IMR-90 (cell line): ENCODE measurements at regions not wholly inside any gene's neighbourhood (a gene's known extent, or its start where the extent isn't known, plus 50 kb on each side); places are given as distances from the start of the nearest gene placed in this dataset.

Experiments used
- ATAC-seq: fragments of 200-7000 bp; cut with Tn5 transposase; 2 replicates; pipeline ENCODE4 v1.9.1; 2020; ENCODE audit warnings: low read depth, mild to moderate bottlenecking, moderate library complexity
- BruUV-seq: library from RNA; stranded (reverse); fragments of 400-500 nt; replicated peaks from 2 replicates; lab custom pipeline; 2021; lab: Mats Ljungman, UMichigan
- CTCF ChIA-PET: fragments of 300-600 bp; formaldehyde crosslinking; extraction: SDS; loops from one replicate; lab custom pipeline; 2021; ENCODE audit warnings: antibody characterized with exemption; lab: Yijun Ruan, JAX
- POLR2A ChIA-PET: fragments of 300-600 bp; sonication (Branson Sonifier 250); formaldehyde crosslinking; loops from one replicate; lab custom pipeline; 2022; ENCODE audit warnings: antibody characterized with exemption; ENCODE audit not compliant: unreplicated experiment; lab: Charles Lee
- DNase-seq: peaks from one replicate; pipeline ENCODE4 v3.0.0; 2013
- H2AFZ ChIP-seq: replicated peaks from 2 replicates; pipeline ENCODE3; 2013; ENCODE audit warnings: low read length, mild to moderate bottlenecking; ENCODE audit not compliant: poor library complexity
- H2AK5ac ChIP-seq: 2 replicates; pipeline ENCODE4 v1.6.1; 2013; ENCODE audit warnings: low read depth, low read length, inconsistent platforms
- H2AK9ac ChIP-seq: replicated peaks from 2 replicates; pipeline ENCODE3; 2013; ENCODE audit warnings: mild to moderate bottlenecking, low read depth, low read length, moderate library complexity; ENCODE audit not compliant: poor library complexity
- H2BK120ac ChIP-seq: 2 replicates; pipeline ENCODE4 v1.6.1; 2013; ENCODE audit warnings: low read depth, low read length, inconsistent platforms
- H2BK15ac ChIP-seq: 3 replicates; pipeline ENCODE4 v1.6.1; 2013; ENCODE audit warnings: low read depth, low read length, inconsistent platforms
- H2BK20ac ChIP-seq: 2 replicates; pipeline ENCODE4 v1.6.1; 2013; ENCODE audit warnings: low read depth, mild to moderate bottlenecking, inconsistent platforms, low read length, moderate library complexity
- H2BK5ac ChIP-seq: 2 replicates; pipeline ENCODE4 v1.6.1; 2013; ENCODE audit warnings: mild to moderate bottlenecking, low read depth, low read length, inconsistent platforms; ENCODE audit not compliant: poor library complexity, severe bottlenecking
- H3K14ac ChIP-seq: replicated peaks from 2 replicates; pipeline ENCODE4 v1.6.1; 2013; ENCODE audit warnings: low read depth, low read length, inconsistent platforms
- H3K18ac ChIP-seq: 2 replicates; pipeline ENCODE4 v1.6.1; 2013; ENCODE audit warnings: low read depth, low read length, control low read depth
- H3K23ac ChIP-seq: 2 replicates; pipeline ENCODE4 v1.6.1; 2013; ENCODE audit warnings: low read depth, low read length, inconsistent platforms
- H3K27ac ChIP-seq: 2 replicates; pipeline ENCODE4 v1.5.1; 2013; ENCODE audit warnings: mild to moderate bottlenecking, control low read depth, low read length; ENCODE audit not compliant: insufficient read depth
- H3K27me3 ChIP-seq: 2 replicates; pipeline ENCODE4 v1.6.1; 2013; ENCODE audit warnings: low read length; ENCODE audit not compliant: control insufficient read depth, insufficient read depth
- H3K36me3 ChIP-seq: 2 replicates; pipeline ENCODE4 v1.6.1; 2013; ENCODE audit warnings: low read length, mixed read lengths; ENCODE audit not compliant: control insufficient read depth, insufficient read depth
- H3K4ac ChIP-seq: 2 replicates; pipeline ENCODE4 v1.6.1; 2013; ENCODE audit warnings: low read depth, low read length, inconsistent platforms
- H3K4me1 ChIP-seq: 2 replicates; pipeline ENCODE4 v1.6.1; 2013; ENCODE audit warnings: low read length, mixed read lengths; ENCODE audit not compliant: control insufficient read depth, insufficient read depth
- H3K4me2 ChIP-seq: 2 replicates; pipeline ENCODE4 v1.6.1; 2013; ENCODE audit warnings: low read depth, mild to moderate bottlenecking, control low read depth, low read length, moderate library complexity
- H3K4me3 ChIP-seq: 2 replicates; pipeline ENCODE4 v1.5.1; 2013; ENCODE audit warnings: low read depth, mild to moderate bottlenecking, control low read depth, low read length, moderate library complexity; ENCODE audit not compliant: insufficient read depth
- H3K56ac ChIP-seq: 2 replicates; pipeline ENCODE4 v1.6.1; 2013; ENCODE audit warnings: low read length, inconsistent platforms; ENCODE audit not compliant: insufficient read depth; ENCODE audit errors: extremely low read depth
- H3K79me1 ChIP-seq, 2 experiments: 2 replicates each; pipeline ENCODE4 v1.6.1; 2013; ENCODE audit warnings: low read length in 2 of 2, inconsistent platforms in 1 of 2, low read depth in 1 of 2
- H3K9ac ChIP-seq: 2 replicates; pipeline ENCODE4 v1.6.1; 2013; ENCODE audit warnings: low read depth, low read length, control low read depth
- H3K9me1 ChIP-seq: 2 replicates; pipeline ENCODE4 v1.6.1; 2013; ENCODE audit warnings: low read length, inconsistent platforms; ENCODE audit not compliant: insufficient read depth
- H3K9me3 ChIP-seq: 2 replicates; pipeline ENCODE4 v1.6.1; 2013; ENCODE audit warnings: low read length; ENCODE audit not compliant: control insufficient read depth, insufficient read depth
- H4K20me1 ChIP-seq: 2 replicates; pipeline ENCODE4 v1.6.1; 2013; ENCODE audit warnings: low read length, inconsistent platforms; ENCODE audit not compliant: insufficient read depth
- H4K5ac ChIP-seq: 2 replicates; pipeline ENCODE4 v1.6.1; 2013; ENCODE audit warnings: mild to moderate bottlenecking, low read depth, low read length, control low read depth
- H4K8ac ChIP-seq, 2 experiments: 2 replicates each; pipeline ENCODE4 v1.6.1; 2013; ENCODE audit warnings: low read depth in 2 of 2, low read length in 2 of 2, control low read depth in 1 of 2, inconsistent platforms in 1 of 2
- H4K91ac ChIP-seq: 2 replicates; pipeline ENCODE4 v1.6.1; 2013; ENCODE audit warnings: low read depth, low read length, inconsistent platforms; ENCODE audit not compliant: insufficient read depth
- BHLHE40 ChIP-seq: fragments of 150-350 bp; IDR thresholded peaks from 2 replicates; pipeline ENCODE4 v1.6.1; 2016; ENCODE audit warnings: mild to moderate bottlenecking, low read depth, low read length
- CEBPB ChIP-seq: IDR thresholded peaks from 2 replicates; pipeline ENCODE4 v1.6.1; 2012; ENCODE audit warnings: low read depth, low read length, improper control_type of control experiment
- CHD1 ChIP-seq: IDR thresholded peaks from 2 replicates; pipeline ENCODE4 v1.6.1; 2012; ENCODE audit warnings: low read depth, low read length, improper control_type of control experiment
- FOS ChIP-seq: fragments of 150-350 bp; IDR thresholded peaks from 2 replicates; pipeline ENCODE4 v1.6.1; 2016; ENCODE audit warnings: low read depth, low read length
- MAFK ChIP-seq: IDR thresholded peaks from 2 replicates; pipeline ENCODE4 v1.6.1; 2012; ENCODE audit warnings: low read depth, low read length, improper control_type of control experiment
- MAZ ChIP-seq: IDR thresholded peaks from 2 replicates; pipeline ENCODE4 v1.6.1; 2012; ENCODE audit warnings: low read depth, mild to moderate bottlenecking, low read length, improper control_type of control experiment, moderate library complexity, borderline replicate concordance
- MXI1 ChIP-seq: IDR thresholded peaks from 2 replicates; pipeline ENCODE4 v1.6.1; 2012; ENCODE audit warnings: low read depth, mild to moderate bottlenecking, low read length, moderate library complexity, borderline replicate concordance
- NFE2L2 ChIP-seq: fragments of 150-350 bp; IDR thresholded peaks from 2 replicates; pipeline ENCODE4 v1.6.1; 2016; ENCODE audit warnings: low read depth, mild to moderate bottlenecking, low read length
- POLR2A ChIP-seq: IDR thresholded peaks from 2 replicates; pipeline ENCODE4 v1.6.1; 2012; ENCODE audit warnings: mild to moderate bottlenecking, low read depth, low read length
- RAD21 ChIP-seq: IDR thresholded peaks from 2 replicates; pipeline ENCODE4 v1.6.1; 2012; ENCODE audit warnings: low read length, improper control_type of control experiment
- RCOR1 ChIP-seq: IDR thresholded peaks from 2 replicates; pipeline ENCODE4 v1.6.1; 2012; ENCODE audit warnings: mild to moderate bottlenecking, low read length, improper control_type of control experiment; ENCODE audit not compliant: insufficient replicate concordance
- RFX5 ChIP-seq: IDR thresholded peaks from 2 replicates; pipeline ENCODE4 v1.8.0; 2012; ENCODE audit warnings: low read depth, mild to moderate bottlenecking, low read length, moderate library complexity
- SMC3 ChIP-seq: fragments of 150-350 bp; IDR thresholded peaks from 2 replicates; pipeline ENCODE4 v1.6.1; 2016; ENCODE audit warnings: low read depth, mild to moderate bottlenecking, antibody characterized with exemption, low read length, moderate library complexity
- WGBS, 2 experiments: methylation state at CpG; one replicate each; pipeline versions ENCODE4 v1.1.5 to v1.1.7; 2013; ENCODE audit warnings: missing lambda C conversion rate in 2 of 2; ENCODE audit not compliant: insufficient read length in 1 of 2; ENCODE audit errors: extremely low coverage in 2 of 2; 5-methylcytosine and 5-hydroxymethylcytosine counted together
- dilution Hi-C: fragments of 300-500 bp; cut with HindIII; formaldehyde crosslinking; loops from one replicate; pipeline ENCODE4 v1.14.3; 2018; ENCODE audit warnings: low sequenced_read_pairs; ENCODE audit not compliant: unreplicated experiment
- in situ Hi-C: fragments of 300-500 bp; cut with MboI; formaldehyde crosslinking; loops from 3 replicates; pipeline ENCODE4 v1.14.3; 2019; ENCODE audit warnings: low sequenced_read_pairs, inconsistent platforms, mixed read lengths
- intact Hi-C: fragments of 100-400 bp; cut with micrococcal nuclease; formaldehyde crosslinking; loops from 2 replicates; pipeline ENCODE4 v1.10.0; 2022
- TF ChIP-seq, protein P1 (sequence below): conservative IDR thresholded peaks from 2 replicates; pipeline ENCODE4 v1.5.1; 2012; ENCODE audit warnings: mild to moderate bottlenecking, low read depth, low read length, improper control_type of control experiment
- TF ChIP-seq, protein P2 (sequence below): fragments of 150-350 bp; IDR thresholded peaks from 2 replicates; pipeline ENCODE4 v1.6.1; 2016; ENCODE audit warnings: low read depth, mild to moderate bottlenecking, low read length, moderate library complexity, borderline replicate concordance
- TF ChIP-seq, protein P3 (sequence below): fragments of 150-350 bp; IDR thresholded peaks from 2 replicates; pipeline ENCODE4 v1.6.1; 2017; ENCODE audit warnings: mild to moderate bottlenecking, antibody characterized with exemption, low read length, low read depth

DNA sequence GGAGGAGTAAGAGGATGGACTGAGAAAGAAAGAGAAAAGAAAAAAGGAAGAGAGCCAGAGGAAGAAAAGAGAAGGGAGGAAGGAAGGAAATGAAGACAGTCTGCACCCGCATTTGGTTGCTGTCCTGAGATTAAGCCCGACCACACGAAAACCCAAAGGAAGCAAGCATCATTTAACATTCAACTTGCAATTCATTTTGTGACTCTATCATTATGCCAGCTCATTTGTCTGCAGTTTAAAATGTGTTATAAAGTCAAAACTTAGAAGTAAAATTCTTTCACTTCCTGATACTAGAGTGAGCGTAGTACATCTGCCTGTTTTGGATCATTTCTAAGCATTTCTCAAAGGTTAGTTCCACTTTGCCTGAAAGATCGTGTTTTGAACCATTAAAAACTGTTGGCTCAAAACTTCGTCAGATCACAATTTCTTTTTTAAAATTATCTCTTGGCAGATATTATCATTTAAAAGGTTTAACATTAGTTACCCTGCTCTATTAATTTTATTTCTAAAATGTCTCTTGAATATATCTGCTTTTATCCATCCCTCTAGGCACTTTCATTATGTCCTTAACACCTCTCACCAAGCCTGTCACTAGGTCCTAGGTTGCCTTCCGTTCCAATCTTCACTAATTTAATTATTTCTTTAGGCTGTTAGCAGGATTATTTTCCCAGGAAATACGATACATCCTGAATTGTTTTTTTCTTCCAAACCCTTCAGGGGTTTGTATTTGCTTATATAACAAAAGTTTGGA is 240.9 kb downstream of the TLE4 start:
- Histone ChIP-seq H3K36me3 (no peaks in the 10 kb centered on the region), H3K23ac (no peak overlapping the region), H3K79me1 (no peaks in the 10 kb centered on the region), H3K4ac (no peak overlapping the region), H3K56ac (no peak overlapping the region), H2BK120ac (no peak overlapping the region), H3K4me1 (peaks cover 4% of the 10 kb centered on the region; the same call in 1 of the 2 replicates), H4K8ac (no peak overlapping the region), H3K4me2 (no peak overlapping the region; the same call in 1 of the 2 replicates), H2AFZ (no peak overlapping the region), H3K27me3 (peaks cover 6% of the 10 kb centered on the region; the same call in 1 of the 2 replicates), H3K4me3 (no peak overlapping the region), H4K91ac (no peak overlapping the region), H3K9me3 (no peaks in the 10 kb centered on the region), H2BK5ac (no peak overlapping the region), H2AK9ac (no peak overlapping the region), H3K18ac (no peak overlapping the region; the same call in 1 of the 2 replicates), H2BK15ac (no peak overlapping the region), H2BK20ac (no peak overlapping the region), H2AK5ac (no peak overlapping the region), H3K9me1 (no peaks in the 10 kb centered on the region), H4K20me1 (no peaks in the 10 kb centered on the region), H3K14ac (no peak overlapping the region), H3K27ac (no peak overlapping the region), H4K5ac (no peak overlapping the region), H3K9ac (no peak overlapping the region)
- dilution Hi-C loops (no loop called here), intact Hi-C loops (loop anchor here (5.0 kb wide), 1 partner anchor 240 kb away; the partner anchor contains the start of gene TLE4), in situ Hi-C loops (no loop called here)
- CTCF ChIA-PET = no interaction called here
- POLR2A ChIA-PET = no interaction called here
- TF ChIP-seq CEBPB (no peak), MAFK (no peak), SMC3 (no peak), POLR2A (no peak), NFE2L2 (no peak), CHD1 (no peak), RFX5 (no peak), FOS (no peak), MAZ (no peak), MXI1 (no peak), RAD21 (no peak), RCOR1 (no peak), BHLHE40 (no peak)
- TF ChIP-seq, protein P1, sequence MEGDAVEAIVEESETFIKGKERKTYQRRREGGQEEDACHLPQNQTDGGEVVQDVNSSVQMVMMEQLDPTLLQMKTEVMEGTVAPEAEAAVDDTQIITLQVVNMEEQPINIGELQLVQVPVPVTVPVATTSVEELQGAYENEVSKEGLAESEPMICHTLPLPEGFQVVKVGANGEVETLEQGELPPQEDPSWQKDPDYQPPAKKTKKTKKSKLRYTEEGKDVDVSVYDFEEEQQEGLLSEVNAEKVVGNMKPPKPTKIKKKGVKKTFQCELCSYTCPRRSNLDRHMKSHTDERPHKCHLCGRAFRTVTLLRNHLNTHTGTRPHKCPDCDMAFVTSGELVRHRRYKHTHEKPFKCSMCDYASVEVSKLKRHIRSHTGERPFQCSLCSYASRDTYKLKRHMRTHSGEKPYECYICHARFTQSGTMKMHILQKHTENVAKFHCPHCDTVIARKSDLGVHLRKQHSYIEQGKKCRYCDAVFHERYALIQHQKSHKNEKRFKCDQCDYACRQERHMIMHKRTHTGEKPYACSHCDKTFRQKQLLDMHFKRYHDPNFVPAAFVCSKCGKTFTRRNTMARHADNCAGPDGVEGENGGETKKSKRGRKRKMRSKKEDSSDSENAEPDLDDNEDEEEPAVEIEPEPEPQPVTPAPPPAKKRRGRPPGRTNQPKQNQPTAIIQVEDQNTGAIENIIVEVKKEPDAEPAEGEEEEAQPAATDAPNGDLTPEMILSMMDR = no peak
- TF ChIP-seq, protein P2, sequence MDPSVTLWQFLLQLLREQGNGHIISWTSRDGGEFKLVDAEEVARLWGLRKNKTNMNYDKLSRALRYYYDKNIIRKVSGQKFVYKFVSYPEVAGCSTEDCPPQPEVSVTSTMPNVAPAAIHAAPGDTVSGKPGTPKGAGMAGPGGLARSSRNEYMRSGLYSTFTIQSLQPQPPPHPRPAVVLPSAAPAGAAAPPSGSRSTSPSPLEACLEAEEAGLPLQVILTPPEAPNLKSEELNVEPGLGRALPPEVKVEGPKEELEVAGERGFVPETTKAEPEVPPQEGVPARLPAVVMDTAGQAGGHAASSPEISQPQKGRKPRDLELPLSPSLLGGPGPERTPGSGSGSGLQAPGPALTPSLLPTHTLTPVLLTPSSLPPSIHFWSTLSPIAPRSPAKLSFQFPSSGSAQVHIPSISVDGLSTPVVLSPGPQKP = no peak
- TF ChIP-seq, protein P3, sequence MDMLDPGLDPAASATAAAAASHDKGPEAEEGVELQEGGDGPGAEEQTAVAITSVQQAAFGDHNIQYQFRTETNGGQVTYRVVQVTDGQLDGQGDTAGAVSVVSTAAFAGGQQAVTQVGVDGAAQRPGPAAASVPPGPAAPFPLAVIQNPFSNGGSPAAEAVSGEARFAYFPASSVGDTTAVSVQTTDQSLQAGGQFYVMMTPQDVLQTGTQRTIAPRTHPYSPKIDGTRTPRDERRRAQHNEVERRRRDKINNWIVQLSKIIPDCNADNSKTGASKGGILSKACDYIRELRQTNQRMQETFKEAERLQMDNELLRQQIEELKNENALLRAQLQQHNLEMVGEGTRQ = no peak
- WGBS, 2 experiments = no CpG with 5 or more reads among the region's 8 CpGs
- ATAC-seq = no peak
- BruUV-seq = no TSS peak
- no peak for DNase-seq
